K562 (cell line): ENCODE measurements at regions not wholly inside any gene's neighbourhood (a gene's known extent, or its start where the extent isn't known, plus 50 kb on each side); places are given as distances from the start of the nearest gene placed in this dataset.

Source experiments
- CXXC5 ChIP-seq: fragments of 250-450 bp; sonication (Bioruptor Pico); IDR thresholded peaks from 2 replicates; pipeline ENCODE4 v1.8.0; 2022; ENCODE audit warnings: inconsistent platforms, mild to moderate bottlenecking, moderate library complexity
- EP300 ChIP-seq: IDR thresholded peaks from 2 replicates; pipeline ENCODE4 v1.6.1; 2012; ENCODE audit warnings: low read length, improper control_type of control experiment
- MAZ ChIP-seq, 2 experiments: fragments of 450-650 bp in 1 of 2; sonication (generic) in 1 of 2; formaldehyde crosslinking; IDR thresholded peaks in 1 of 2; conservative IDR thresholded peaks in 1 of 2; 2 replicates each; pipeline versions ENCODE4 v1.4.0 to v1.5.0; 2020; ENCODE audit warnings: mild to moderate bottlenecking in 1 of 2, missing genetic modification reagents in 1 of 2
- MEF2A ChIP-seq: IDR thresholded peaks from 2 replicates; pipeline ENCODE4 v1.6.1; 2011; ENCODE audit warnings: low read depth, mild to moderate bottlenecking, low read length, moderate library complexity; ENCODE audit not compliant: control insufficient read depth
- NBN ChIP-seq: fragments of 450-650 bp; IDR thresholded peaks from 2 replicates; pipeline ENCODE4 v1.6.1; 2016; ENCODE audit warnings: low read depth, mild to moderate bottlenecking
- NONO ChIP-seq, 2 experiments: fragments of 200-400 bp in 1 of 2; fragments of 450-650 bp in 1 of 2; formaldehyde crosslinking in 1 of 2; IDR thresholded peaks; 2 replicates each; pipeline ENCODE4 v1.6.1; 2017; ENCODE audit warnings: low read depth in 2 of 2, mild to moderate bottlenecking in 2 of 2, moderate library complexity in 2 of 2, low read length in 1 of 2
- PCBP2 ChIP-seq: fragments of 200-400 bp; formaldehyde crosslinking; IDR thresholded peaks from 2 replicates; pipeline ENCODE4 v1.6.1; 2018; ENCODE audit warnings: low read length, low read depth, mild to moderate bottlenecking, moderate library complexity; ENCODE audit not compliant: poor library complexity, severe bottlenecking
- POLR2AphosphoS2 ChIP-seq: IDR thresholded peaks from 2 replicates; pipeline ENCODE4 v1.6.1; 2012; ENCODE audit warnings: low read length, improper control_type of control experiment
- POLR2AphosphoS5 ChIP-seq: IDR thresholded peaks from 2 replicates; pipeline ENCODE4 v1.6.1; 2011; ENCODE audit warnings: mild to moderate bottlenecking, low read depth, low read length, moderate library complexity; ENCODE audit not compliant: control insufficient read depth, insufficient read depth
- ZNF143 ChIP-seq: sonication (generic); formaldehyde crosslinking; IDR thresholded peaks from 2 replicates; pipeline ENCODE4 v1.9.0; 2022; ENCODE audit warnings: mild to moderate bottlenecking, missing genetic modification reagents

- TF ChIP-seq NONO (IDR thresholded peaks at IDR 0.05; ENCODE audit: low read depth in 2 of 2, low read length in 1 of 2), result no peak
- no peak for TF ChIP-seq POLR2AphosphoS2
- no peak for TF ChIP-seq ZNF143 (CRISPR knock-in tag)
- TF ChIP-seq EP300, result no peak
- no peak for TF ChIP-seq POLR2AphosphoS5
- no peak for TF ChIP-seq MAZ (CRISPR knock-in tag; conservative IDR thresholded peaks at IDR 0.05 in 1 of 2, IDR thresholded peaks at IDR 0.05 in 1 of 2)
- no peak for TF ChIP-seq NBN
- TF ChIP-seq PCBP2, result no peak
- TF ChIP-seq MEF2A, result no peak
- TF ChIP-seq CXXC5 (CRISPR knock-in tag), result no peak
Observed at GRCh38 chr5:67870662-67871061, 344.9 kb upstream of the PIK3R1 start.
